NT2/D1 (cell line): ENCODE measurements at regions not wholly inside any gene's neighbourhood (a gene's known extent, or its start where the extent isn't known, plus 50 kb on each side); places are given as distances from the start of the nearest gene placed in this dataset.
A peak's percentile ranks its signal among the peaks of the same experiment; 100 is the strongest.

Experiments
- DNase-seq: peaks from one replicate; pipeline ENCODE4 v3.0.0-alpha.2; 2011; ENCODE audit warnings: low read depth, low spot score
- H3K27me3 ChIP-seq: 2 replicates; pipeline ENCODE4 v1.6.0; 2011; ENCODE audit warnings: mild to moderate bottlenecking; ENCODE audit not compliant: insufficient read length, insufficient read depth
- H3K36me3 ChIP-seq: 2 replicates; pipeline ENCODE4 v1.6.1; 2011; ENCODE audit warnings: mild to moderate bottlenecking, low read length, mixed read lengths; ENCODE audit not compliant: insufficient read depth, insufficient read length
- H3K4me1 ChIP-seq: 2 replicates; pipeline ENCODE4 v1.5.1; 2011; ENCODE audit not compliant: insufficient read depth, insufficient read length
- H3K4me3 ChIP-seq: 2 replicates; pipeline ENCODE4 v1.5.1; 2011; ENCODE audit warnings: low read depth; ENCODE audit not compliant: insufficient read length
- H3K9ac ChIP-seq: 2 replicates; pipeline ENCODE4 v1.6.0; 2011; ENCODE audit warnings: low read depth; ENCODE audit not compliant: insufficient read length
- H3K9me3 ChIP-seq: 2 replicates; pipeline ENCODE4 v1.5.1; 2011; ENCODE audit warnings: mild to moderate bottlenecking, low read length; ENCODE audit not compliant: insufficient read depth
- SUZ12 ChIP-seq: IDR thresholded peaks from 2 replicates; pipeline ENCODE4 v1.6.1; 2011; ENCODE audit not compliant: insufficient read length, insufficient read depth; ENCODE audit errors: extremely low read depth
- YY1 ChIP-seq: IDR thresholded peaks from 2 replicates; pipeline ENCODE4 v1.6.1; 2011; ENCODE audit not compliant: insufficient read length, insufficient read depth
- ZNF274 ChIP-seq: IDR thresholded peaks from 2 replicates; pipeline ENCODE4 v1.6.1; 2011; ENCODE audit warnings: mild to moderate bottlenecking, low read depth, low read length

DNA sequence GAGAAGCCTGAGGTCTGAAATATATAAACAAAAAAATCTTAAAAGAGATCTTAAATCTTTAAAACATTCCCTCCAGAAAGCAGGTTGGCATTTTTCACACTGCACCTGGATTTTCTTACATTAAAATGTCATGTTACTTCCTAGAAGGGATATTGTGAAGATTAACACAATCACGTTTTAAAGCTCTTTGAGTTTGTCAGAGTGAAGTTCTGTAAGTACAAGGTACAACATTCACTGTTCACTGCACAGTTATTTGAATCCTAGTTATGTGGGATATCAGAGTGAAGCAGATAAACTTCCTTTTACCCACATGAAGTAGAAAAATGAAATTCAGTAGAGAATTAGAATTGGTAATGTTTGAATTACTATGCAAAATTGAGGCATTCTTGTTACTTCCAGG lies 353.6 kb upstream of the RGMB start:
- no peak overlapping the region for H3K9ac ChIP-seq
- H3K36me3 ChIP-seq: no peaks in the 10 kb centered on the region
- H3K4me3 ChIP-seq: no peak overlapping the region
- H3K27me3 ChIP-seq: no peaks in the 10 kb centered on the region
- DNase-seq: no peak
- no peak for TF ChIP-seq ZNF274
- no peak for TF ChIP-seq YY1
- TF ChIP-seq SUZ12: no peak
- no peaks in the 10 kb centered on the region for H3K9me3 ChIP-seq
- no peaks in the 10 kb centered on the region for H3K4me1 ChIP-seq

DNA sequence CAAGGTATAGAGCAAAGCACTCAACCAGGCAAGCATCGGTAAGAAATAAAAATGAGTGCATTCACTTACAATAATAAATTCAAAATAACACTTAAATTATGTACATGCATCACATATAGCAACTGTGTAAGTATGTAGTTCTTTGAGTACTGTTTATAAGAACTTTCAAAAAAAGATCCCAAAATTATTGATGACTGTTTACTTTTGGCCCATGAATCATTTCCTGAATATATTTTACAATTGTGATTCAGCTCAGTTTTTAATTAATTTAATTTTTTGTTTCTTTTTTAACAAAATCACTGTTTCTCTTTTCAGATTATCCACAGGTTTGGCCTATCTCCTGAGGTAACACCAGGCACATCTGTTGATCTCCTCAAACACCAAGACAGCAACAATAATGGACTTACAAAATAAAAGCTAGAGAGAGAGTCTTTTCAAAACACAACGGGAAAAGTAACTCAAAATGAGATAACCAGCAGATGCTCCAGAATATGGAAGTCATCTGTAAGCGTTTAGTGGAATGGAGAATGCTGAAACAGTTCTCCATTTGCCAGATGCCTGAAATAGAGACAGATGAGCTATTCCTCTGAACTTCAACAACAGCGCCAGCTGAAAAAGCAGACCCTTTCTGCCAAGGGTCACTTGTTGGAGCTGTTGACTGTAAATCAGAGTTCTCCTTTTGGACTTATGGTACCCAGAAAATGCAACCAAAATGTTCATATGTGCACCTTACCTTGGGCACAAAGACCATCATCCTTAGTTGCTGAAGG lies 348.6 kb upstream of the RGMB start:
- H3K27me3 ChIP-seq: no peaks in the 10 kb centered on the region
- no peaks in the 10 kb centered on the region for H3K4me1 ChIP-seq
- H3K36me3 ChIP-seq: no peaks in the 10 kb centered on the region
- DNase-seq: no peak
- no peak for TF ChIP-seq SUZ12
- TF ChIP-seq ZNF274: no peak
- no peak for TF ChIP-seq YY1
- H3K9ac ChIP-seq: no peak overlapping the region
- no peak overlapping the region for H3K4me3 ChIP-seq
- no peaks in the 10 kb centered on the region for H3K9me3 ChIP-seq

DNA sequence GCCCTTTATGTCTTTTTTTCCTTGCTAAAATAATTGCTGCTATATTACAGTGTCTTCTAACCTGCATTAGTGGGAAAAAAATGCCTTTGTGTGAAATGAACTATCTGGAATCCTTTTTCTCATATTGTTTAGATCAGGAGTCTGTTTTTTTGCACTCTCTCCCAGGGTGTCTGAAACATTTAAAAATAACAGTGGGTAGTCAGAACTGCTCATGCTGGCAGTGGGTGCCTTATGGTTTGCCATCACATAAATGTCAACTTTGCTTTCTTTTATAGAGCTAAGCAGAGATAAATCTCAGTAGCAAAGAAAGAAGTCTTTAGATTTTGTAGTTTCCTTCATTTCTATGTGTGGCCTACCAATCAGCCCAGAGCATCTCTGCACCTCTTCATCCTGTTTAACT lies 347.8 kb upstream of the RGMB start:
- Histone ChIP-seq H3K4me3 (no peak overlapping the region), H3K9ac (no peak overlapping the region), H3K4me1 (no peaks in the 10 kb centered on the region), H3K27me3 (no peaks in the 10 kb centered on the region), H3K9me3 (no peaks in the 10 kb centered on the region), H3K36me3 (no peaks in the 10 kb centered on the region)
- DNase-seq: no peak
- TF ChIP-seq SUZ12 (no peak), YY1 (no peak), ZNF274 (no peak)

DNA sequence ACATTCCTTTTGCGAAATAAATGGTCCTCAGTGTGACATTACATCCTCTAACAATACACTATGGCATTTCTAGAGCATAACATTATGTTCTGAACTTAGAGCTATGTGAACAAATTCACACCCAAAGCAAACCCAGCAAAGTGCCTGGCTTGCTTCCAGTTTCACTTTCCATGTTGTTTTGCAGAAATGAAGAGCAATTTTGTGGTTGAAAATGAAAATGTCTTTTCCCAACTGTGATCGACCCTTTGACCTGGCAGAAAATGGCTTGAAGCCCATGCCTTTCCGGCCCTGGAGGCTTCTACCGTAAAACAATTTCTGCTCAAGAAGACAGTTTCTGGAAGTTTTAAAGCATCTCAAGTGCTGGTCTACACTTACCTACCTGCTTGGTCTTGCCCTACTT lies 344.7 kb upstream of the RGMB start:
- H3K9ac ChIP-seq: no peak overlapping the region
- H3K4me3 ChIP-seq: no peak overlapping the region
- H3K9me3 ChIP-seq: no peaks in the 10 kb centered on the region; the same call in 1 of the 2 replicates
- no peak for DNase-seq
- no peaks in the 10 kb centered on the region for H3K27me3 ChIP-seq
- TF ChIP-seq ZNF274 (no peak), SUZ12 (no peak), YY1 (no peak)
- no peaks in the 10 kb centered on the region for H3K4me1 ChIP-seq
- no peaks in the 10 kb centered on the region for H3K36me3 ChIP-seq

DNA sequence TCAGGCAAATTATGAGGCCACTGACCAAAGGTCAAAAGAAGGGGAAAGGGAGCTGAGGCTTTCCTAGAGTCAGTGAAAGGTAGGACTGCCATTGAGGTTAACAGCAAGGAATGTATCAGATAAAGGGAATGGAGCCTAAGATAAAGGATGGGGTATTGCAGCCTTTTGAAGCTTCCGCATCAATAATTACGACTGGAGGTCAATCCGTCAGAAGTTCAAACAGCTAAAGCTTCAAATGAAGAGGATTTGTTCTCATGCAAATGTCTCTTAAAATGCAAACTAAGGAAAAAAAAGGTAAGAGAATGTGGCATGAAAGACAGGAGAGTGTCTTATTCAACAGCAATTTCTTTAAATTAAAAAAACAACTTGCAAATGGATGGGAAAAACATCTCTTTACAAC lies 341.1 kb upstream of the RGMB start:
- DNase-seq: peak; percentile 30
- H3K36me3 ChIP-seq: no peaks in the 10 kb centered on the region

DNA sequence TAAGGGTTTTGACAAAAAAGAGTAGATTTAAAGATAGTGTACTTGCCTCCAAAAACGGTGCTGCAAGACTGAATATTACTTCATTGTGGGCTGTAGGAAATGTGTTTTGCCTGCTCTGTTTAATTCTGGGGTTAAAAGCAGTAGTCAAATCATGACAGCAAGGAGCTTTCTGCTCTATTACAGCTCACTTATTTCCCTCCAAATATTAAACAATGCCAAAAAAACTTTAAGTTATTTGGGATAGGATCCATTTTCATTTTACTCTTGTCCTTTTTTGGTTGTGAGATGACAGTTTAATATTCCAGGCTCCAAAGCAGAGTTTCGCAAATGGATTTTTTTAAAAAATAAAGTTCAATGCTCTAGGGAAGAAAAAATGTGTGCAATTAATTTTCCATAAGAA lies 340.4 kb upstream of the RGMB start:
- DNase-seq: no peak
- no peaks in the 10 kb centered on the region for H3K27me3 ChIP-seq
- H3K36me3 ChIP-seq: no peaks in the 10 kb centered on the region
- no peaks in the 10 kb centered on the region for H3K4me1 ChIP-seq
- no peak overlapping the region for H3K9ac ChIP-seq
- H3K9me3 ChIP-seq: peaks cover 10% of the 10 kb centered on the region; the same call in 1 of the 2 replicates
- H3K4me3 ChIP-seq: no peak overlapping the region
- TF ChIP-seq YY1 (no peak), SUZ12 (no peak)

More for the DNA sequence above, 341.1 kb upstream of the RGMB start:
- Histone ChIP-seq H3K4me3 (no peak overlapping the region), H3K4me1 (no peaks in the 10 kb centered on the region), H3K9ac (no peak overlapping the region), H3K9me3 (peaks cover 10% of the 10 kb centered on the region; the same call in 1 of the 2 replicates), H3K27me3 (no peaks in the 10 kb centered on the region)
- no peak for TF ChIP-seq SUZ12
- TF ChIP-seq YY1: no peak
- TF ChIP-seq ZNF274: no peak

DNA sequence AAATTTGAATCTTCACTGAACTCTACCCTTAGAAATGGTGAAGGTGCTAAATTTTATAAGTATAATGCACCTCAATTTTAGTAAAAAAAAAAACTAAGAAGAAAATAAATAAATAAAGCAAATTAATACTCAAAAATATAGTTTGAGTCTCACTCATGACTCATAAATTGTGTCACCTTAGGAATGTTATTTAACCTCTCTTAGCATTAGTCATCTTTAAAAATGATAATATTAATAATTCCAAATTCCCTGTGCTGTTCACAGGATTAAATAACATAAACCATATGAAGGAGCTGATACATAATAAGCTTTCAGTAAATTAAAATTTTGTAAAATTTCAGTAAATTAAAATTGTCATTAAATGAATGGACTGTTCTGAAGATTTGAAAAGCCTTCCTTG lies 339.8 kb upstream of the RGMB start:
- Histone ChIP-seq H3K9me3 (peaks cover 10% of the 10 kb centered on the region; the same call in 1 of the 2 replicates), H3K36me3 (no peaks in the 10 kb centered on the region), H3K27me3 (no peaks in the 10 kb centered on the region), H3K4me1 (no peaks in the 10 kb centered on the region), H3K9ac (no peak overlapping the region), H3K4me3 (no peak overlapping the region)
- no peak for TF ChIP-seq ZNF274
- no peak for TF ChIP-seq YY1
- no peak for TF ChIP-seq SUZ12
- DNase-seq: no peak
